Natural killer cell treated with Interleukin-12 subunit alpha and Interleukin-12 subunit beta and Interleukin-15 and Interleukin-18, amount 100 ng/mL, for 72 hours (primary cell): ENCODE measurements at regions not wholly inside any gene's neighbourhood (a gene's known extent, or its start where the extent isn't known, plus 50 kb on each side); places are given as distances from the start of the nearest gene placed in this dataset.

Experiments
- ATAC-seq, 2 donors: fragments of 150-1000 bp; cut with Tn5 transposase in 1 of 2; sonication (Bioruptor Pico), chemical (Tn5 transposase) in 1 of 2; 2 replicates each; pipeline ENCODE4 v1.10.0; 2021
- DNase-seq: peaks from one replicate; pipeline ENCODE4 v3.0.0; 2022; ENCODE audit warnings: low spot score
- H3K27ac Mint-ChIP-seq, 2 donors: 1 replicate in 1 of 2; 2 replicates in 1 of 2; pipeline ENCODE4 v1.8.0; 2022; ENCODE audit warnings: mixed read lengths in 2 of 2, mild to moderate bottlenecking in 1 of 2, moderate library complexity in 1 of 2
- H3K27me3 Mint-ChIP-seq, 2 donors: 1 replicate in 1 of 2; 2 replicates in 1 of 2; pipeline ENCODE4 v1.8.0; 2022; ENCODE audit warnings: mixed read lengths in 2 of 2
- H3K36me3 Mint-ChIP-seq: one replicate; pipeline ENCODE4 v1.8.0; 2022; ENCODE audit warnings: mixed read lengths
- H3K4me1 Mint-ChIP-seq, 2 donors: 1 replicate in 1 of 2; 2 replicates in 1 of 2; pipeline ENCODE4 v1.8.0; 2022; ENCODE audit warnings: low read depth in 2 of 2, mixed read lengths in 2 of 2, mild to moderate bottlenecking in 1 of 2
- H3K4me3 Mint-ChIP-seq: one replicate; pipeline ENCODE4 v1.8.0; 2022; ENCODE audit warnings: mixed read lengths
- H3K9me3 Mint-ChIP-seq: 2 replicates; pipeline ENCODE4 v1.8.0; 2022; ENCODE audit warnings: mixed read lengths

- no peak for DNase-seq
- H3K9me3 Mint-ChIP-seq: no peaks in the 10 kb centered on the region
These were observed 193.7 kb downstream of the TTC39B start for GRCh38 chr9:15113288-15113687.

GRCh38 chr9:15111071-15111470 lies 195.9 kb downstream of the TTC39B start:
- H3K36me3 Mint-ChIP-seq: no peaks in the 10 kb centered on the region
- no peaks in the 10 kb centered on the region for H3K4me1 Mint-ChIP-seq
- H3K9me3 Mint-ChIP-seq: no peaks in the 10 kb centered on the region
- H3K27ac Mint-ChIP-seq: no peak overlapping the region
- peaks cover 10 to 11% of the 10 kb centered on the region in 2 donors for H3K27me3 Mint-ChIP-seq
- ATAC-seq (no peak), DNase-seq (no peak)
- no peak overlapping the region for H3K4me3 Mint-ChIP-seq

More at GRCh38 chr9:15113288-15113687, 193.7 kb downstream of the TTC39B start:
- H3K4me3 Mint-ChIP-seq: no peak overlapping the region
- no peak for ATAC-seq
- H3K27ac Mint-ChIP-seq: no peak overlapping the region
- peaks cover 5 to 10% of the 10 kb centered on the region in 2 donors for H3K27me3 Mint-ChIP-seq
- H3K4me1 Mint-ChIP-seq: no peaks in the 10 kb centered on the region
- no peaks in the 10 kb centered on the region for H3K36me3 Mint-ChIP-seq

- H3K36me3 Mint-ChIP-seq: no peaks in the 10 kb centered on the region
- H3K9me3 Mint-ChIP-seq: no peaks in the 10 kb centered on the region
- DNase-seq: no peak
- H3K27ac Mint-ChIP-seq: no peak overlapping the region
- no peak overlapping the region for H3K4me3 Mint-ChIP-seq
- H3K27me3 Mint-ChIP-seq: peaks cover 26 to 41% of the 10 kb centered on the region in 2 donors
- no peak for ATAC-seq
- H3K4me1 Mint-ChIP-seq: no peaks in the 10 kb centered on the region
These were observed 194.7 kb upstream of the FREM1 start for GRCh38 chr9:15104826-15105420.

- Mint-ChIP-seq H3K4me3 (no peak overlapping the region), H3K4me1 (no peaks in the 10 kb centered on the region), H3K27me3 (peaks cover 25 to 43% of the 10 kb centered on the region in 2 donors), H3K27ac (no peak overlapping the region), H3K36me3 (no peaks in the 10 kb centered on the region), H3K9me3 (no peaks in the 10 kb centered on the region)
- no peak for ATAC-seq
- no peak for DNase-seq
These were observed 193.1 kb upstream of the FREM1 start for GRCh38 chr9:15103290-15103689.

- H3K27ac Mint-ChIP-seq: no peak overlapping the region
- ATAC-seq (no peak), DNase-seq (no peak)
- peaks cover 25 to 46% of the 10 kb centered on the region in 2 donors for H3K27me3 Mint-ChIP-seq
- H3K4me1 Mint-ChIP-seq: no peaks in the 10 kb centered on the region
- no peak overlapping the region for H3K4me3 Mint-ChIP-seq
- no peaks in the 10 kb centered on the region for H3K9me3 Mint-ChIP-seq
- H3K36me3 Mint-ChIP-seq: no peaks in the 10 kb centered on the region
These were observed 190.9 kb upstream of the FREM1 start for GRCh38 chr9:15101095-15101494.

- ATAC-seq (no peak), DNase-seq (no peak)
- no peaks in the 10 kb centered on the region for H3K9me3 Mint-ChIP-seq
- H3K27ac Mint-ChIP-seq: no peak overlapping the region
- H3K4me1 Mint-ChIP-seq: no peaks in the 10 kb centered on the region
- no peak overlapping the region for H3K4me3 Mint-ChIP-seq
- peaks cover 22 to 41% of the 10 kb centered on the region in 2 donors for H3K27me3 Mint-ChIP-seq
- no peaks in the 10 kb centered on the region for H3K36me3 Mint-ChIP-seq
These were observed 190.3 kb upstream of the FREM1 start for GRCh38 chr9:15100571-15100970.

GRCh38 chr9:15096972-15097371 lies 186.7 kb upstream of the FREM1 start:
- Mint-ChIP-seq H3K36me3 (no peaks in the 10 kb centered on the region), H3K4me1 (no peaks in the 10 kb centered on the region)
- no peak for ATAC-seq

GRCh38 chr9:15086778-15087324 lies 176.6 kb upstream of the FREM1 start:
- no peaks in the 10 kb centered on the region for H3K9me3 Mint-ChIP-seq
- DNase-seq (no peak), ATAC-seq (no peak)
- H3K27me3 Mint-ChIP-seq: peaks cover 0 to 5% of the 10 kb centered on the region in 2 donors
- no peaks in the 10 kb centered on the region for H3K4me1 Mint-ChIP-seq
- H3K4me3 Mint-ChIP-seq: no peak overlapping the region
- H3K36me3 Mint-ChIP-seq: no peaks in the 10 kb centered on the region
- no peak overlapping the region for H3K27ac Mint-ChIP-seq

More at GRCh38 chr9:15096972-15097371, 186.7 kb upstream of the FREM1 start:
- H3K27me3 Mint-ChIP-seq: peaks cover 16 to 47% of the 10 kb centered on the region in 2 donors
- no peak overlapping the region for H3K4me3 Mint-ChIP-seq
- no peaks in the 10 kb centered on the region for H3K9me3 Mint-ChIP-seq
- DNase-seq: no peak
- no peak overlapping the region for H3K27ac Mint-ChIP-seq

- Mint-ChIP-seq H3K36me3 (no peaks in the 10 kb centered on the region), H3K4me1 (no peaks in the 10 kb centered on the region), H3K27ac (no peak overlapping the region), H3K27me3 (peaks cover 0 to 5% of the 10 kb centered on the region in 2 donors), H3K4me3 (no peak overlapping the region), H3K9me3 (no peaks in the 10 kb centered on the region)
- DNase-seq (no peak), ATAC-seq (no peak)
These were observed 176.0 kb upstream of the FREM1 start for GRCh38 chr9:15086156-15086763.

GRCh38 chr9:15081021-15081753 lies 171.0 kb upstream of the FREM1 start:
- Mint-ChIP-seq H3K36me3 (no peaks in the 10 kb centered on the region), H3K9me3 (no peaks in the 10 kb centered on the region), H3K27me3 (peaks cover 9 to 14% of the 10 kb centered on the region in 2 donors), H3K4me1 (no peaks in the 10 kb centered on the region), H3K27ac (no peak overlapping the region), H3K4me3 (no peak overlapping the region)
- ATAC-seq: no peak
- no peak for DNase-seq

- Mint-ChIP-seq H3K4me3 (no peak overlapping the region), H3K27ac (no peak overlapping the region), H3K27me3 (peaks cover 17 to 18% of the 10 kb centered on the region in 2 donors), H3K9me3 (peaks cover under 1% of the 10 kb centered on the region), H3K36me3 (no peaks in the 10 kb centered on the region), H3K4me1 (no peaks in the 10 kb centered on the region)
- DNase-seq (no peak), ATAC-seq (no peak)
These were observed 170.2 kb upstream of the FREM1 start for GRCh38 chr9:15080401-15080800.

GRCh38 chr9:15079989-15080388 lies 169.8 kb upstream of the FREM1 start:
- Mint-ChIP-seq H3K4me1 (no peaks in the 10 kb centered on the region), H3K36me3 (peaks cover 3% of the 10 kb centered on the region), H3K9me3 (peaks cover 4% of the 10 kb centered on the region), H3K27ac (no peak overlapping the region), H3K27me3 (peaks cover 21 to 22% of the 10 kb centered on the region in 2 donors), H3K4me3 (no peak overlapping the region)
- no peak for ATAC-seq
- DNase-seq: no peak

GRCh38 chr9:15077946-15078729 lies 167.9 kb upstream of the FREM1 start:
- no peak overlapping the region for H3K27ac Mint-ChIP-seq
- ATAC-seq: no peak
- H3K4me3 Mint-ChIP-seq: no peak overlapping the region
- no peak for DNase-seq
- peaks cover 4% of the 10 kb centered on the region for H3K9me3 Mint-ChIP-seq
- H3K27me3 Mint-ChIP-seq: peaks cover 25 to 27% of the 10 kb centered on the region in 2 donors
- peaks cover 4% of the 10 kb centered on the region for H3K36me3 Mint-ChIP-seq
- no peaks in the 10 kb centered on the region for H3K4me1 Mint-ChIP-seq
